ENCODE measurements at regions not wholly inside any gene's neighbourhood (a gene's known extent, or its start where the extent isn't known, plus 50 kb on each side); places are given as distances from the start of the nearest gene placed in this dataset.

GRCh38 chr6:14066782-14067406 is 50.7 kb upstream of the CD83 start:
- DNase-seq: peak; percentile 70

DNA sequence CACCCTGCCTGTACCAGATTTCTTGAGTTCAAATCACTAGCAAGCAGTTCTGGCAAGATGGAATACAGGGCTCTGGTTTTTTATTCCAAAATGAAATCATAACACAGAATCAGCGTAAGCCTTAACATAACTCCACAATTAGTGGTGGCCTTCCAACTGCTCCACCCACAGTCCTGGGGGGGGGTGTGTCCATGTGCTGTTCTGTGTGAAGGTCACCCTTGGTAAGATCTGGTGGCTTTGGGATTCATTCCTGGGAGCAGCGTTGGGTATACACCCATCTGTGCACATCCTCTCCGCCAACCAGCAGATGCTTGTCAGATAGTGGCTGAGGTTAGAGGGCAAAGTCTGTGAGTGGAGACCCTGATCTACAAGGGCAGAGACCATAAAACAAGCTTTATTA is 49.9 kb upstream of the CD83 start:
- DNase-seq: no peak

All from CD4-positive, alpha-beta T cell treated with Interleukin-17A for 1 hour (primary cell).